COR-L47 (cell line): ENCODE measurements at regions not wholly inside any gene's neighbourhood (a gene's known extent, or its start where the extent isn't known, plus 50 kb on each side); places are given as distances from the start of the nearest gene placed in this dataset.
"Not testable (repeated sequence)": the region's sequence is repeated elsewhere in the genome, so short reads cannot be mapped to it uniquely, and the experiment has no call there.

Source experiments
- DNase-seq: peaks from one replicate; lab custom pipeline; 2025; lab: John Stamatoyannopoulos, UW

DNA sequence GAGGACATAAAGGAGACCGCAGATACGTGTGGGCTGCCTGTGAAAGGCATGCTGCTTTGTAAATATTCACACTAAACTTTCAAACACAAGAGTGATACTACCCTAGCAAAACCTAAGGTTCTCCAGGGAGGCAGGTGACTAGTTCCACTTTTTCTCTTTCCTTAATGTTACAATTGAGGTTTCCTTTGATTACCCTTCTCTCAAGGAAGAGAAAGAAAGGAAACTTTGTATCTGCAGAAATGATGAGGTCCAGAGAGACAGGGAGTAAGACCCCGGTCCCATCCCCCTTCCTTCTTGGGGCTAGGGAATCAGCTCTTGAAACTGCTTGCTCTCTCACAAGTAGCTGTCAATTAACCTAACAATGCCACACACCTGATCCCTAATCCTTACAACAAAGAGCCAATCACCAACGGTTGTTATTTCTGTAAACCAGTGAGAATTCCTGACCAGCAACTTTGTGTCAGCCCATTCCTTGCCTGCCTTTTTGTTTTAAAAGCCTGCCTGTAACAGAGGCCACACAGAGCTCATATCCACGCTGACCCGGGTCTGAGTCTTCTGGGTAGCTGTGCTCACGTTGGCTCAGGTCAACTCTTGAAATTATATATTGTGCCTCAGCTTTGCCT lies 754.8 kb upstream of the FRG1 start:
- DNase-seq: no peak

DNA sequence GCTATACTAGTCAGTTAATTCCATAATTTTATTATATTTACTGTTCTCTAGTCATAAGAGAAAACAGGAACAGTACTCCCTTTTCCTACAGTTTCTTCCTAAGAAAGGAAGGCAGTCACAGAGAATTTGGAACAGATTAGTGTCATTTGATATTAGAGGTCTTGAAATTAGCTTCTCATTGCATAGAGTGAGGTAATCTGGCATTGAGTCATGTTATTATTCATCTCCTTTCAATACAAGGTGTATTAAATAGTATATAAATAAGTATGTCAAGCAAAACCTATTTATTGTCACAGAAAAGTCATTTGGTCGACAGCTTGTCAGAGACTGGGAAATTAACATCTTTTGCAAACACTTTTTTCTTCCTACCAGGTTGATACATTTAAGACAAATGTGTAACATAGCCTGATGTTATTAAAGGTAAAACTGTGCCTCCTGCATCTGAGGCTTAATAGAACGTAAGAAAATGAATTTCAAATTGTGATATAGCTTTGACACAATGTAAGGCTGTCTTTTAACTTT lies 753.1 kb upstream of the FRG1 start:
- DNase-seq: no peak

- DNase-seq: no peak
These were observed 742.0 kb upstream of the FRG1 start for GRCh38 chr4:189198624-189199023.

DNA sequence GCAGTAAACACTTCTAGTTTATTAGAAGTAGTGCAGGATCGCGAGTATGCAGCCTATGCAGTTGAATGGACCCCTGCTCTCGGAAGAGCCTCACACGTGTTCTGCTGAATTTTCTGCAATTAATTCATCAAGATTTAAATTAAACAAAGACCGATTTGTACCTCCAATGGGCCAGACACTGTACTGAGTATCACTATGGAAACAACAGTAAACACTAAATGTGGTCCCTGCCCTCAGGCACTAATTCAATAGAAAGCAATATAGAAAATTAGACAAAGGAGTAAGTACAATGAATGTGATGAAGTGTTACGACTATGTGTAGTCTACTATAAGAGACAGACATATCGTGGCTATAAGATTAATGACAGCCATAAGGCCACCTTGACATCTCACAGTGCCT lies 740.3 kb upstream of the FRG1 start:
- peak; percentile 41 for DNase-seq

GRCh38 chr4:189202182-189202868 lies 738.3 kb upstream of the FRG1 start:
- peak; percentile 70 for DNase-seq

GRCh38 chr4:189202869-189203271 lies 737.8 kb upstream of the FRG1 start:
- no peak for DNase-seq

DNA sequence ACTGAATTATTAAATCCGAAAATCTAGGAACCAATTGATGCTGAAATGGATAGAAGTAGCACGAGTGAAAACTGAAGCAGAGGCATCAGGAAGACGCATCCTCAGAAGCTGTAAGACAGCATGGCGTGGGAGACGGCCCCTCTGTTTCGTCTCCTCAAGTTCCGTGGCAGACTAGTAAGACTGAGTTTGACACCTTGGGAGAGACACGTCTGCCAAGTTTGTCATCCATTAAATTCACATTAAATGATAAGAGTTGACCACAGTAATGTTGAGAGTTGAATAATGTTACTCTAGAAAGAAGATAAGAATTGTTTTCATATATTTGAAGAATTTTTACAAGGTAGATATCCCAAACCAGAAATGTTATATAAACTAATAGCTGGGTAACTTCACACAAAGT lies 736.1 kb upstream of the FRG1 start:
- DNase-seq: no peak

DNA sequence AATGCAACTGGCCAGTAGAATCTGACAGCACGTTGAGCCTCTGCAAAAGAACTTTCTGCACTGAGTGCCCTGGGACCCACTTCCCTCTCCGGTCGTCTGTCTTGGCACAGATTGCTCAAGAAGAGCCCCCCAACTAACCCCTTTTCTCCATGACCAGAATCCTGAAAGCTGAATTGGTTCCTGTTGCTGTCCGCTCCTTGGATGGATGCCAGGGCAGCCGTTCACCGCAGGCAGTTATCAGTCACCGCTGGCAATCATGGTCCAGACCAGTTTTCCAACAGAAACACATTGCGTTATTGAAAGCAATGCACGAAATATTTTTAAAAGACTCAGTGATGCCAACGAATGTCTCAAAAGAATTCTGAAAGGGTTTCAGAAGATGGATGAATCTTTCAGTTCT lies 733.7 kb upstream of the FRG1 start:
- DNase-seq: no peak

- no peak for DNase-seq
These were observed 732.8 kb upstream of the FRG1 start for GRCh38 chr4:189207872-189208271.

DNA sequence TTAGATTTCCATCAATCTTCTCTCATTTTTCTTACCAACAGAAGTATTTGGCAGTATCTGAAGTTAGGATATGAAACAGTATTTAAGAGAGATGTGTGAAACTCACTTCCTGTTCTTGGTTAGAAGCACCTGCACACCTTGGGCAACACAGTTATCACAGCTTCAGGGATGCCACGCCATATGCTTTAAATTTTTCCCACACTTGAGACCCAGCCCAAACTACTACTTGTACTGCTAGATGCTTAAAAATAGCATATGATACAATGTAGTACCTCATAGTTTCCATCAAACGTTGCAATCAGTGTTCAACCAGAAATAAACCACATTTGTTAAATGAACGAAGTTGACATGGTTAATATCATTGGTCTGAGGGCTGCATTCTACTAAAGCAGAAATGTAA lies 725.1 kb upstream of the FRG1 start:
- DNase-seq: no peak

- DNase-seq: no peak
These were observed 719.0 kb upstream of the FRG1 start for GRCh38 chr4:189221691-189222090.

DNA sequence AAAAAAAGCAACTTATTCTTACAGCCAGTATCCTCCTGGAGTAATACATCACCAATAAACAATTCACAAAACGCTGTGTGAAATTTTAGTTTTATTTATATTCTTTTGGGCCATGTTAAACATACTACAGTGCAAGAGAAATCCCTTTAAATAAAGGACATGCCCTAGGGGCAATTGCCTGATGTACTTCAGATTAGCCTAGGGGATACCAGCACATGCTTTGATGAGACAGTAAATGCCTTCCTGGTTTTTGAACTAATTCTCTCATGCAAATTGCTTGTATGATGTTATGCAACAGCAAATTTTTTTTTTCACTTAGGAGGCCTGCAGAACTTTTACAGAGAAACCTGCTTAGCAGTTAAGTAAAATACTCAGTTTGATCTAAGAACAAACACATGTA lies 711.9 kb upstream of the FRG1 start:
- no peak for DNase-seq

GRCh38 chr4:189232274-189232673 lies 708.4 kb upstream of the FRG1 start:
- no peak for DNase-seq

- not testable (repeated sequence) for DNase-seq
These were observed 706.9 kb upstream of the FRG1 start for GRCh38 chr4:189233754-189234153.

DNA sequence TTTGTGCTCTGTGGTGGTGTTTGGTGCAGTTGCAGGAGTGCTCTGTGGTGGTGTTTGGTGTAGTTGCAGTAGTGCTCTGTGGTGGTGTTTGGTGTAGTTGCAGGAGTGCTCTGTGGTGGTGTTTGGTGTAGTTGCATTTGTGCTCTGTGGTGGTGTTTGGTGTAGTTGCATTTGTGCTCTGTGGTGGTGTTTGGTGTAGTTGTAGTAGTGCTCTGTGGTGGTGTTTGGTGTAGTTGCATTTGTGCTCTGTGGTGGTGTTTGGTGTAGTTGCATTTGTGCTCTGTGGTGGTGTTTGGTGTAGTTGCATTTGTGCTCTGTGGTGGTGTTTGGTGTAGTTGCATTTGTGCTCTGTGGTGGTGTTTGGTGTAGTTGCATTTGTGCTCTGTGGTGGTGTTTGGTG lies 705.7 kb upstream of the FRG1 start:
- DNase-seq: not testable (repeated sequence)

DNA sequence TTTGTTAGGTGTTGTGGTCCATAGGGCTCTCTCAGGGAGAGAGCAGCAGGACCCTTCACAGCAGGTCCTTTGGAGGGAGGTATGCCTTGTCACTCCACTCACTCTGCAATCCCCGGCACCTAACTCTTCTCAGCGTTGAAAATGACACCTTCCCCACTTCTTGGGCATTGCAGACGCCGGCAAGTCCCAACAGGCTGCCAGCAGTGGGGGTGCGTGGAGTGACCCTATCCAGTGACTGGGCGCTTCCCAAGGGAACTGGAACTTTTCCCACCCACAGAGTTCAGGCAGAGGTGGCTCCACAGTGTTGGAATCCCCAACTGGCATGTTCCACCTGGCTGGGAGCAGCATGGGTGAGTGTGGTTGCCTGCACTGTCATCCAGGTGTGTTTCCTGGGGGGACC lies 705.1 kb upstream of the FRG1 start:
- no peak for DNase-seq

- DNase-seq: not testable (repeated sequence)
These were observed 704.4 kb upstream of the FRG1 start for GRCh38 chr4:189236321-189236720.

- no peak for DNase-seq
These were observed 703.3 kb upstream of the FRG1 start for GRCh38 chr4:189237340-189237739.

GRCh38 chr4:189255636-189256035 lies 685.0 kb upstream of the FRG1 start:
- DNase-seq: no peak

DNA sequence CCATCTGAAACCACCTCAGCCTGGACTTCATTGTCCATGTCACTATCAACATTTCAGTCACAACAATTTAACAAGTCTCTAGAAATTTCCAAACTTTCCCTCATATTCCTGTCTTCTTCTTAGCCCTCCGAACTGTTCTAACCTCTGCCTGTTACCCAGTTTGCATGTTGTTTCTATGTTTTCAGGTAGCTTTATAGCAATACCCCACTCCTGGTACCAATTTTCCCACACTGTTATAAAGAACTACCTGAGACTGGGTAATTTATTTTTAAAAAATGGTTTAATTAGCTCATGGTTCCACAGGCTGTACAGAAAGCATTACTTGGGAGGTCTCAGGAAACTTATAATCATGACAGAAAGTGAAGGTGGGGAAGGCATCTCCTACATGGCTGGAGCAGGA lies 679.2 kb upstream of the FRG1 start:
- no peak for DNase-seq

GRCh38 chr4:189265515-189265914 lies 675.2 kb upstream of the FRG1 start:
- no peak for DNase-seq

- DNase-seq: no peak
These were observed 673.2 kb upstream of the FRG1 start for GRCh38 chr4:189267312-189267965.

DNA sequence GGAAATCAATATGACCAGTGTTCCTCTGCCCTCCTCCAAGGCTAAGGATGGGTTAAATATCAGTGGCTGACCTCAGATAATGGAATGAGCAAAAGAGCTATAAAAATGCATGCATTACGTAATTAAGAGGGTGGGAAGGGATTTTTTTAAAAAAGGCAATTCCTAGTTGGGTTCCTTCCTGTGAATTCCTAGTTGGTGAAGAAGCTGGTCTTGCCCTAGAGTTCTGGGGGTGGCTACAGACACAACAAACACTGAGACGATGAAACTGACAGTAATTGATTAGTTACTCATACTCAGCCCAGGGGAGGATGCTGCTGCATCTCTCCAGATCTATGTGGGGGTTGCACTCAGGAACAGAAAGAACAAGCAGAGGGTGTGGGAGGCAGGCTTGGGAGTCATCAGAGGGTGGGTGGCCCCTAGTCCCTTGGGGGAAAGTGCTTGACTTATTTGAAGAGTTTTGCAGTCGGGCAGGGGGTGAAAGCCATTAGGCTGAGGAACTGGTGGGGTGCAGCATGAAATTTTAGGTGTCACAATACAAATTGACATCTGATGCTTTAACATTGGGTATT lies 662.0 kb upstream of the FRG1 start:
- DNase-seq: no peak
